ENCODE measurements at regions not wholly inside any gene's neighbourhood (a gene's known extent, or its start where the extent isn't known, plus 50 kb on each side); places are given as distances from the start of the nearest gene placed in this dataset.
"Not testable (repeated sequence)": the region's sequence is repeated elsewhere in the genome, so short reads cannot be mapped to it uniquely, and the experiment has no call there.

GRCh38 chr14:105595346-105595745 lies 69.0 kb downstream of the TMEM121 start:
- not testable (repeated sequence) for H3K36me3 Mint-ChIP-seq (ENCODE audit: low read depth); H3K9me3 Mint-ChIP-seq; H3K4me3 Mint-ChIP-seq; H3K27ac Mint-ChIP-seq; H3K27me3 Mint-ChIP-seq (ENCODE audit: low read depth); H3K4me1 Mint-ChIP-seq (ENCODE audit: low read depth)

DNA sequence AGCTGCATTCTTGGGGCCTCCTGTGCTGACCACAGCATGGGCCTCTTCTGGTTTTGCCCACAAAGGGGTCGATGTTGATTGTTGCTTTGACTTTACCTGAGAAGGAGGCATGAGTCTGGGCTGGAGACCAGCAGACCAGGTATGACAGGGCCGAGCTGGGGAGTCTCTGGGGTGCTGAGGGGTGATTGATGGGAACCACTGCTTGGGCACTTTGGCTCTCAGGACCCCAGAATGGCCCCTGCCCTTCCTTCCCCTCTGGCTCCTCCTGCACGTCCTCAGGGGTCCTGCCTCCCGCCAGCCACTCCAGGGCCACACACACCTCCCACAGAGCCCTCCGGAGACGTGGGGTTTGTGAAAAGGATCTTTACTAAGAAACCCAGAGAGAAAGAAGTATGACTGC lies 70.0 kb downstream of the TMEM121 start:
- H3K36me3 Mint-ChIP-seq (ENCODE audit: low read depth); H3K4me1 Mint-ChIP-seq (ENCODE audit: low read depth); H3K27ac Mint-ChIP-seq; H3K9me3 Mint-ChIP-seq; H3K27me3 Mint-ChIP-seq (ENCODE audit: low read depth); H3K4me3 Mint-ChIP-seq: not testable (repeated sequence)

DNA sequence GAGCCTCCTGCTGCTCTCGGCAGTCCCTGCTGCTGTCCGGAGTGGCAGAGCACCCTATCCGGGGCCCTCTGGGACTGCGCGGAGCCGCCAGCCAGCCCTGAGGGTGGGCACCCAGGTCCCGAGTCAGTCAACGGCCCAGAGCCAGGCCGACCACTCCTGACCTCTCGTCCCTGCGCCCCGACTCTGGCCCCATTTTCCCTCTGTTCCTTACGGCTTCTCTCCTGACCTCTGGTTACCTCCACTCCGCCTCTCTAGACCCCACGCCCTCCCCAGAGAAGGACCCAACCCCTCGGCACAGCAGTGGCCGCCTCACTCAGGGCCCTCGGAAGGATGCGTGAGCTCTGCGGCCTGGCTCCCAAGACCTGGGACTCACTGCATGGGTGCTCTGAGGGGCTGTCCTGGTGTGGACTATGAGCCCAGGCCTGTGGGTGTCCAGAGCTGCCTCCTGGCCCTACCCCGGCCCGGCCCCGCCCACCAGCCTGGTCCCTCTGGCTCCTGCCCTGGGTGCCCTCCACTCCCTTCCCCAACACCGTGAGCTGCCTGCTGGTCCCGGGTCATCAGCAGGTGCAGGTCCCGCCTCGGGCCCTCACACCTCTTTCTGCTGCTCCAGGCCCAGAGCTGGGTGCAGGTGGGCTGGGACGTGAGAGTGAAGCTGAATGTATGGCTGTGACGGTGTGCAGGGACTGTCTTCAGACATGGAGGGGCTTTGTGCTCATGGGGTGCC lies 71.8 kb downstream of the TMEM121 start:
- H3K27me3 Mint-ChIP-seq (ENCODE audit: low read depth); H3K9me3 Mint-ChIP-seq; H3K27ac Mint-ChIP-seq; H3K4me1 Mint-ChIP-seq (ENCODE audit: low read depth); H3K4me3 Mint-ChIP-seq; H3K36me3 Mint-ChIP-seq (ENCODE audit: low read depth): not testable (repeated sequence)

- not testable (repeated sequence) for H3K4me3 Mint-ChIP-seq; H3K36me3 Mint-ChIP-seq (ENCODE audit: low read depth); H3K27me3 Mint-ChIP-seq (ENCODE audit: low read depth); H3K27ac Mint-ChIP-seq; H3K9me3 Mint-ChIP-seq; H3K4me1 Mint-ChIP-seq (ENCODE audit: low read depth)
Measured at GRCh38 chr14:105598925-105599586, 72.7 kb downstream of the TMEM121 start.

DNA sequence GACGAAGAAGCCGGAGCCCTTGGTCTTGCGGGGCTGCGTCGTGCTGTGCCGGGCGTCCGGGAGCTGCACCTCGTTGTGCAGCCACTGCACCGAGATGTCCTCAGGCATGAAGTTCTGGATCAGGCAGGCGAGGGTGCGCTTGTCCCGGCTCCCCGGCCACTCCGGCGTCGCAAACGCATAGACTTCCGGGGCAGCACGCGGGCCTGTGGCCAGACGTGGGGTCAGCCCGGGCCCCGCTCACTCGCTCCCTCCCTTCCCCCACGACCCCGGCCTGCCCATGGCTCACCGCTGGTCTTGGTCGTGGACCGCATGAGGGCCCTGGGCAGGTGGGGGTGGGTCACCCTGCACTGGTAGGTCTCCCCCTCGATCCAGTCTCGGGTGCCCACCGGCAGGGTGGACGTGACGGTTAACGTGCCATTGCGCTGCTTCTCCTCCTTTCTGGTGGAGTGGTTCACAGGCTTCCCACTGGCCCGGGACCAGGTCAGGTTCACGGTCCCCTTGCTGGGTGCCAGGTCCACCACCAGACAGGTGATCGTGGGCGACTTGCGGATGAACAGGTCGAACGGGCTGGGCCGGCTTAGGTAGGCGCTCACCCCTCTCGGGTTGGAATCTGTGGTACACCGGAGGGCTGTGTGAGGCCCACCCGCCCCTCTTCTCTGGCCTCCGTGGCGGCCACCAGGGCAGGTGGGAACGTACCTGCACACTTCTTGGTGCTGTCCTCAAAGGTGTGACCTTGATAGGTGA lies 74.0 kb downstream of the TMEM121 start:
- not testable (repeated sequence) for H3K27me3 Mint-ChIP-seq (ENCODE audit: low read depth); H3K27ac Mint-ChIP-seq; H3K4me1 Mint-ChIP-seq (ENCODE audit: low read depth); H3K4me3 Mint-ChIP-seq; H3K9me3 Mint-ChIP-seq; H3K36me3 Mint-ChIP-seq (ENCODE audit: low read depth)

- Mint-ChIP-seq H3K27ac (no peak overlapping the region), H3K36me3 (ENCODE audit: low read depth) (no peaks in the 10 kb centered on the region), H3K4me1 (ENCODE audit: low read depth) (no peaks in the 10 kb centered on the region), H3K4me3 (no peak overlapping the region), H3K27me3 (ENCODE audit: low read depth) (no peaks in the 10 kb centered on the region), H3K9me3 (no peaks in the 10 kb centered on the region)
Measured at GRCh38 chr14:105600939-105601359, 74.6 kb downstream of the TMEM121 start.

DNA sequence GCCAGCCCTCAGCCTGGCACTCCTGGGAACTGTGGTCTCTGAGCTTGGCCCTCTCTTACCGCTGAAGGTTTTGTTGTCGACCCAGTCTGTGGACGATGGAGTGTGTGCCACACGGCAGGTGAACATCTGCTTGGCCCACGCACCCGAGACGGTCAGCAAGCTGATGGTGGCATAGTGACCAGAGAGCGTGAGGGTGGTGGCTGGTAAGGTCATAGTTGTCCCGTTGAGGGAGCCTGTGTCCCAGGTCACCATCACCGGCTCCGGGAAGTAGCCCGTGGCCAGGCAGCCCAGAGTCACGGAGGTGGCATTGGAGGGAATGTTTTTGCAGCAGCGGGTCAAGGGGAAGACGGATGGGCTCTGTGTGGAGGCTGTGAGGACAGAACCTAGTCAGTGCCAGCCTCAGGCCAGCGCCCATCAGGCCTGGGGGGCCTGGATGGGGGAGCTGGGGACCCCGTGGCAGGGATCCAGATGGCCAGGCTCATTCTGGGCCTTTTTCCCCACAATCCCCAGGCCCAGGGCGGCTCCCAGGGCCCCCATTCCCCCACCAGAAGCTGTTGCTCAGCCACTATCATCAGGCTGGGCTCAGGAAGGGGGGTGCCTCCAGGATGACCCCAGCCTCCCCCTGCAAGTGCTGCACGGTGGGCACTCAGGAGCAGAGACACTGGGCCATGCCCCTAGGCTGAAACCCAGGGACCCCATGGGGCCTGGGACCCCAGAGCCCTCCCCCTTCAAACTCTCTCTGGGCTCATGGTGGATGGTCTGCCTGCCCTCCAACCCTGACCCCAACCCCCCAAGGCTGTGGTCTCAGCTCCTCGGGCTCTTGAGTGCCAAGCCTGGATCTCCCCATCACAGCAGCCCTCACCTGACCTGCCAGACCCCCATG lies 75.2 kb downstream of the TMEM121 start:
- no peak overlapping the region for H3K27ac Mint-ChIP-seq
- H3K27me3 Mint-ChIP-seq (ENCODE audit: low read depth), result no peaks in the 10 kb centered on the region
- no peak overlapping the region for H3K4me3 Mint-ChIP-seq

GRCh38 chr14:105602243-105602750 lies 75.9 kb downstream of the TMEM121 start:
- Mint-ChIP-seq H3K9me3 (no peaks in the 10 kb centered on the region), H3K36me3 (ENCODE audit: low read depth) (no peaks in the 10 kb centered on the region), H3K27ac (no peak overlapping the region), H3K27me3 (ENCODE audit: low read depth) (no peaks in the 10 kb centered on the region), H3K4me1 (ENCODE audit: low read depth) (no peaks in the 10 kb centered on the region), H3K4me3 (no peak overlapping the region)

More for the DNA sequence above, 75.2 kb downstream of the TMEM121 start:
- Mint-ChIP-seq H3K4me1 (ENCODE audit: low read depth) (no peaks in the 10 kb centered on the region), H3K36me3 (ENCODE audit: low read depth) (no peaks in the 10 kb centered on the region), H3K9me3 (no peaks in the 10 kb centered on the region)

DNA sequence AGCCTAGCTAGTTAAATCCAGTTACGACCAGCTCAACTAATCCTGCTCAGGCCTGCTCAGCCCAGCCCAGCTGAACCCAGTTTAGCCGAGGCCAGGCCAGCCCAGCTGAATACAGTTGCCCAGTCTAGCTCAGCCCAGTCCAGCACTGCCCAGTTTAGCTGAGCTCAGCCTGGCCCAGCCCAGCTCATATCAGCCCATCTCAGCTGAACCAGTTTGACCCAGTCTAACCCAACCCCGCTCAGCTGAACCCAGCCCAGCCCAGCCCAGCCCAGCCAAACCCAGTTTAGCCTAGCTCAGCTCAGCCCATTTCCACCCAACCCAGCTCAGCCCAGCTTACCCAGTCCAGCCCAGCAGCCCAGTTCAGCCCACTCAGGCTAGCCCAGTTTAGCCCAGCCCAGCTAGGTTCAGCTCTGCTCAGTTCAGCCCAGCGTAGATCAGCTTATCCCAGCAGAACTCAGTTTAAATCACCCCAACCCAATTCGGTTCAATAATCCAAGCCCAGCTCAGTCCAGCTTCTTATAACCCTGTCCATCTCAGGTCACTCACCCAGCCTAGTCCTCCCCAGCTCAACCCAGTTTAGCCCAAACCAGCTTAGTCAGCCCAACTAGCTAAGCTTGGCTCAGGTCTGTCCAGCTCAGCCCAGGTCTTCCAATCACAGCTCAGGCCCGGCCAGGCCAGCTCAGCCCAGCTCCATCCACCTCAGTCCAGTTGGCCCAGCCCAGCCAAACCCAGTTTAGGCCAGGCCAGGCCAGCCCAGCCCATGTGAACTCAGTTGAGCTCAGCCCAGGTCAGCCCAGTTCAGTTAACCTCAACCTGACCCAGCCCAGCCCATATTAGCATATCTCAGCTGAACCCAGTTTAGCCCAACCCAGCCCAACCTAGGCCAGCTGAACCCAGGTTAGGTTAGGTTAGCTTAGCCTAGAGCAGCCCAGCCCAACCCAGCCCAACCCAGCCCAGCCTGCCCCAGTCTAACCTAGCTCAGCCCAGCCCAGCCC lies 76.7 kb downstream of the TMEM121 start:
- H3K9me3 Mint-ChIP-seq, result no peaks in the 10 kb centered on the region
- no peak overlapping the region for H3K27ac Mint-ChIP-seq
- H3K36me3 Mint-ChIP-seq (ENCODE audit: low read depth), result no peaks in the 10 kb centered on the region
- H3K4me1 Mint-ChIP-seq (ENCODE audit: low read depth), result no peaks in the 10 kb centered on the region
- H3K27me3 Mint-ChIP-seq (ENCODE audit: low read depth), result no peaks in the 10 kb centered on the region
- H3K4me3 Mint-ChIP-seq, result no peak overlapping the region

DNA sequence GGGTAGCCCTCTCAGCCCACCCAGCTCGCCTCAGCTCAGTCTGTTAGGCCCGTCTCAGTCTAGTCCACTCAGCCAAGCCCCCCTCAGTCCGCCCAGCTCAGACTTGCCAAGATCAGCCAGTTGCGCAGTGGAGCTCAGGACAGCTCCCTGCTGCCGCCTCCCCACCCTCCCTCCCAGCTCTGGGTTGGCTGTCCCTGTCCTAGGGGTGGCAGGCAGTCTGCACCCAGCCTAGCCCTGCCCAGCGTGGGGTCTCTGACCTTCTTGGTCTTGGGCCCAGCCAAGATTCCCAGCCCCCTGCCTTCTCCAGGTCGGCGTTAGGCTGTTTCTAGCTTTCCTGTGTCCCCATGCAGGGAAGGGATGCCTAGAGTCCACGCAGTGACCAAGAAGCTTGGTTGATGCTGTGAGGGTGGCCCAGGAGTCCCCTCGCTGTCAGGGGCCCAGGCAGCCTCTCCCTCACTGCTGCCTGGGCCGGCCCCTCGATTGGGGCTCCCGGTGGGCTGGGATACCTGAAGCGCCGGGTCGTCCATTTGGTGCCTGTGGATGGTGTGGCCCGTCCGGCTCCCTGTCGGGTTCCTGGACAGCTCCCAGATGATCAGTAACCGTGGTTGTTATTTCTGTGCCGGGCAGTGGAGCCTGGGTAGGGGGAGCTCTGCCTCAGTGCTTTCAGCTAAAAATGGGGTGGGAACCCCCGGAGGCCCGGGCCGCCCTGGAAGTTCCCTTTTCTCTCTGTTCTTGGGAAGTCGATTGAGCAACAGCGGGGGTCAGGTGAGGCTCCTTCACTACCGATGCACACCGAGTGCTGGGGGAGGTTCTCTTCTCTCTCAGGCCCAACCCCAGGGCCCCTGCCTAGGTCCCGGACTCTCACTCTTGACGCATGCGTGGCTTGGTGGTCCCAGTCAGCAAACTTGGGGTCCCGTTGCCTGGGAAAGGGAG lies 78.4 kb downstream of the TMEM121 start:
- H3K4me3 Mint-ChIP-seq; H3K27me3 Mint-ChIP-seq (ENCODE audit: low read depth); H3K27ac Mint-ChIP-seq; H3K36me3 Mint-ChIP-seq (ENCODE audit: low read depth); H3K4me1 Mint-ChIP-seq (ENCODE audit: low read depth); H3K9me3 Mint-ChIP-seq: not testable (repeated sequence)

- Mint-ChIP-seq H3K4me3 (no peak overlapping the region), H3K27me3 (ENCODE audit: low read depth) (no peaks in the 10 kb centered on the region), H3K9me3 (no peaks in the 10 kb centered on the region), H3K4me1 (ENCODE audit: low read depth) (no peaks in the 10 kb centered on the region), H3K27ac (no peak overlapping the region), H3K36me3 (ENCODE audit: low read depth) (no peaks in the 10 kb centered on the region)
Measured at GRCh38 chr14:105605464-105606304, 79.3 kb downstream of the TMEM121 start.

DNA sequence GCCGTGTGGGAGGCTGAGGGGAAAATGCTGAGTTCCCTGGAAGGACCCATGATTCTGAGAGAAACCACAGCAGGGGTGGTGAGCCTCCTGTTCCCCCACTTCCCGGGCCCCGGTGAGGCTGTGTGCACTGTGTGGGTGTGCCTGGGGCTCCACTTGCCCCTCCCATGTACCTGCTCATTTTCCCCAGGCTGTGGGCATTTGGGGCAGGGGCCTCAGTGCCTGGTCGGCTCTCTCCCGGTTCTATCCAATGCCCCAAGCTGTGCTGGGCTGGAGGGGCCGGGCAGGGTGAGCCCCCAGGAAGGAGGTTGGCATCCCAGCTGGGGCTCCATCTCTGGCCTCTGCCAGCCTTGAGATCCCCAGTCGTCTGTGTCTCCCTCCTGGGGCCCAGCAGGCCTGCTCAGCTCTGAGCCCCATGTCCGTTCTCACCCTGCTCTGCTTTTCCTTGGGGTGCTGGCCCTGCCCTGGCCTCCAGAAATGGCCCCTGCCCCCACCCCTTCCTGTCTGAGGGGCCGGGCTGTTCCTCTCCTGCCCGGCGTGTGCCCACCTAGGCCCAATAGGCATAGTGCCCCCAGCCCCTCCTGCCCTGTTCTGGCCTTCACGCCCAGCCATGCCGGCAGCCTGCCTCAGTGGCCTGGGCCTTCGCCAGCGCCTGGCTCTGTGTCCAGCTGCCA lies 80.1 kb downstream of the TMEM121 start:
- not testable (repeated sequence) for H3K9me3 Mint-ChIP-seq; H3K27ac Mint-ChIP-seq; H3K27me3 Mint-ChIP-seq (ENCODE audit: low read depth); H3K4me1 Mint-ChIP-seq (ENCODE audit: low read depth); H3K4me3 Mint-ChIP-seq; H3K36me3 Mint-ChIP-seq (ENCODE audit: low read depth)
